Heart right ventricle (tissue), 16 donors: ENCODE measurements at regions not wholly inside any gene's neighbourhood (a gene's known extent, or its start where the extent isn't known, plus 50 kb on each side); places are given as distances from the start of the nearest gene placed in this dataset.

Experiments used
- ATAC-seq, 8 donors: fragments of 200-7000 bp; cut with Tn5 transposase; one replicate each; pipeline ENCODE4 v1.9.1; 2020; ENCODE audit warnings: mild to moderate bottlenecking in 8 of 8, moderate library complexity in 8 of 8, moderate number of reproducible peaks in 1 of 8
- DNase-seq, 2 donors: peaks; one replicate each; pipeline ENCODE4 v3.0.0-alpha.2; 2020
- H3K27ac ChIP-seq, 10 donors: fragments of 200-600 bp; sonication (generic) in 2 of 10; one replicate each; pipeline versions ENCODE4 v1.5.0 to v1.8.0; 2020 to 2022; ENCODE audit warnings: mild to moderate bottlenecking in 3 of 10
- H3K27me3 ChIP-seq, 7 donors: fragments of 200-600 bp; one replicate each; pipeline ENCODE4 v1.8.0; 2021 to 2022; ENCODE audit warnings: mild to moderate bottlenecking in 2 of 7
- H3K36me3 ChIP-seq, 9 donors: fragments of 200-600 bp; sonication (generic) in 1 of 9; one replicate each; pipeline versions ENCODE4 v1.5.0 to v1.8.0; 2020 to 2022; ENCODE audit warnings: mild to moderate bottlenecking in 2 of 9
- H3K4me1 ChIP-seq, 9 donors: fragments of 200-600 bp; sonication (generic) in 1 of 9; one replicate each; pipeline versions ENCODE4 v1.5.0 to v1.8.0; 2020 to 2022; ENCODE audit warnings: mild to moderate bottlenecking in 4 of 9
- H3K4me3 ChIP-seq, 10 donors: fragments of 200-600 bp; sonication (generic) in 2 of 10; one replicate each; pipeline versions ENCODE4 v1.5.0 to v1.8.0; 2020 to 2022; ENCODE audit warnings: mild to moderate bottlenecking in 7 of 10, moderate library complexity in 2 of 10
- H3K9me3 ChIP-seq, 11 donors: fragments of 200-600 bp in 10 of 11; sonication (generic) in 2 of 11; one replicate each; pipeline versions ENCODE4 v1.5.0 to v1.8.0; 2013 to 2022; ENCODE audit warnings: mild to moderate bottlenecking in 2 of 11, control low read depth in 1 of 11, moderate library complexity in 1 of 11
- CTCF ChIP-seq, 9 donors: fragments of 200-600 bp; sonication (generic) in 2 of 9; IDR thresholded peaks; one replicate each; pipeline versions ENCODE4 v1.5.0 to v1.8.0; 2021 to 2022; ENCODE audit warnings: antibody characterized with exemption in 9 of 9, mild to moderate bottlenecking in 5 of 9, moderate library complexity in 1 of 9
- WGBS, 2 donors: extraction: QIAGEN DNeasy Blood & Tissue Kit; methylation state at CpG; one replicate each; pipeline ENCODE4 v1.1.7; 2013; ENCODE audit warnings: inconsistent platforms in 1 of 2; 5-methylcytosine and 5-hydroxymethylcytosine counted together
- intact Hi-C, 10 donors: fragments of 100-400 bp; cut with DNase I; formaldehyde crosslinking; loops; one replicate each; pipeline versions ENCODE4 v1.11.1 to v1.14.2; 2022
- donor health status: Arrhythmogenic right ventricular cardiomyopathy.
- donor health status: ischemic (EF 13 %, LVEDD 7.1; RV severe dilation, severe dysfunction).
- donor health status: healthy with polysubstance abuse.
- donor health status: DM: no; HTN: yes; CAD: no.
- donor health status: DM: no; HTN: no; CAD: no.
- donor health status: ischemic (EF 25% LVEDD 6.9; RV normal size, moderate dysfunction).
- donor health status: ischemic (EF 25% LVEDD 5.7; RV mildly dilated, moderate dysfunction).
- donor health status: healthy.
- donor health status: DM: yes; HTN: yes; CAD: no.
- donor health status: Ischemic cardiomyopathy.
- donor health status: ischemic (EF 35%, LVEDD 5.7; RV mildly dilated, moderate dysfunction).
- donor health status: nonischemic (EF 11% LVEDD 7.7; RV severe dilation, severe dysfunction).
- donor health status: DM: yes; HTN: yes; CAD: no.
- donor health status: PGD.
- donor health status: ischemic (EF 29% LVEDD 5.4; RV normal size, mild dysfunction).
- donor health status: nonischemic (EF 23%, LVEDD 6.1; RV moderate dilation, normal function).

GRCh38 chr13:60699636-60700035 is 302.6 kb downstream of the TDRD3 start:
- H3K36me3 ChIP-seq, result no peaks in the 10 kb centered on the region
- intact Hi-C loops, result no loop called here
- H3K9me3 ChIP-seq, result no peaks in the 10 kb centered on the region
- 85 to 88% methylated on average over 2 of the region's 2 CpGs for WGBS, 2 donors
- TF ChIP-seq CTCF (IDR thresholded peaks at IDR 0.05), result no peak
- no peaks in the 10 kb centered on the region for H3K27me3 ChIP-seq
- no peaks in the 10 kb centered on the region for H3K4me1 ChIP-seq
- H3K27ac ChIP-seq, result no peak overlapping the region
- ATAC-seq (no peak), DNase-seq (no peak)
- H3K4me3 ChIP-seq, result no peak overlapping the region

- TF ChIP-seq CTCF (IDR thresholded peaks at IDR 0.05), result no peak
- no peak overlapping the region for H3K4me3 ChIP-seq
- H3K4me1 ChIP-seq, result no peaks in the 10 kb centered on the region
- ATAC-seq (no peak), DNase-seq (no peak)
- intact Hi-C loops, result no loop called here
- 42% methylated on average over 6 of the region's 6 CpGs for WGBS, 2 donors
- no peaks in the 10 kb centered on the region for H3K27me3 ChIP-seq
- no peaks in the 10 kb centered on the region for H3K36me3 ChIP-seq
- H3K27ac ChIP-seq, result no peak overlapping the region
- H3K9me3 ChIP-seq, result no peaks in the 10 kb centered on the region
These were observed 299.6 kb downstream of the TDRD3 start for GRCh38 chr13:60696602-60697001.

GRCh38 chr13:60691268-60691667 is 294.2 kb downstream of the TDRD3 start:
- intact Hi-C loops, result no loop called here
- ATAC-seq (no peak), DNase-seq (no peak)
- Histone ChIP-seq H3K9me3 (no peaks in the 10 kb centered on the region), H3K4me1 (no peaks in the 10 kb centered on the region), H3K27me3 (no peaks in the 10 kb centered on the region), H3K36me3 (no peaks in the 10 kb centered on the region), H3K4me3 (no peak overlapping the region), H3K27ac (no peak overlapping the region)
- no peak for TF ChIP-seq CTCF (IDR thresholded peaks at IDR 0.05)

- no peaks in the 10 kb centered on the region for H3K27me3 ChIP-seq
- H3K9me3 ChIP-seq, result no peaks in the 10 kb centered on the region
- H3K4me1 ChIP-seq, result no peaks in the 10 kb centered on the region
- H3K4me3 ChIP-seq, result no peak overlapping the region
- WGBS, 2 donors, result 66% methylated on average over 6 of the region's 6 CpGs
- ATAC-seq (no peak), DNase-seq (no peak)
- no peak overlapping the region for H3K27ac ChIP-seq
- H3K36me3 ChIP-seq, result no peaks in the 10 kb centered on the region
- no peak for TF ChIP-seq CTCF (IDR thresholded peaks at IDR 0.05)
- intact Hi-C loops, result no loop called here
These were observed 293.6 kb downstream of the TDRD3 start for GRCh38 chr13:60690604-60691003.

GRCh38 chr13:60689571-60689970 is 292.6 kb downstream of the TDRD3 start:
- no peak overlapping the region for H3K4me3 ChIP-seq
- H3K9me3 ChIP-seq, result no peaks in the 10 kb centered on the region
- H3K4me1 ChIP-seq, result no peaks in the 10 kb centered on the region
- H3K27ac ChIP-seq, result no peak overlapping the region
- no peak for ATAC-seq
- TF ChIP-seq CTCF (IDR thresholded peaks at IDR 0.05), result no peak
- H3K36me3 ChIP-seq, result no peaks in the 10 kb centered on the region
- no peak for DNase-seq
- intact Hi-C loops, result no loop called here
- H3K27me3 ChIP-seq, result no peaks in the 10 kb centered on the region
